GM12875 (cell line): ENCODE measurements at regions not wholly inside any gene's neighbourhood (a gene's known extent, or its start where the extent isn't known, plus 50 kb on each side); places are given as distances from the start of the nearest gene placed in this dataset.

Source experiments
- H3K4me3 ChIP-seq: one replicate; pipeline ENCODE4 v1.5.1; 2011; ENCODE audit warnings: low read depth, low read length, control low read depth
- TF ChIP-seq, protein P1 (sequence below): IDR thresholded peaks from 2 replicates; pipeline ENCODE4 v1.5.1; 2011; ENCODE audit warnings: low read depth, mild to moderate bottlenecking, control low read depth, inconsistent platforms, low read length, moderate library complexity, borderline replicate concordance; ENCODE audit not compliant: insufficient read depth

DNA sequence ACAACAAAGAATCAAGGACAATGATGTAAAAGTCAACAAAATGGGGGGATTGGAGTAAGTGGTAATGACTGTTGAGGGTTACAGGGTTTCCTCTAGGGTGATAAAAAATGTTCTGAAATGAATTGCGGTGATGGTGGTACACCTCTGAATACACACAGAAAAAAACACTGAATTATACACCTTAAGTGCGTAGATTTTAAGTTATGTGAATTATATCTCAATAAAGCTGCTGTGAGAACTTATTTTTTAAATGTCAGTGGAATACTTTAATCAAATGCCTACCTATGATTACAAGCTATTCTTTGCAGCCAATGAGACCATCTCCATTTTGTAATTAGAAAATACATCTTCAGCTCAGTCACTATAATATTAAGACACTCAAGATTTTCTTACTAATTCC is 53.5 kb downstream of the ZNF608 start:
- TF ChIP-seq, protein P1, sequence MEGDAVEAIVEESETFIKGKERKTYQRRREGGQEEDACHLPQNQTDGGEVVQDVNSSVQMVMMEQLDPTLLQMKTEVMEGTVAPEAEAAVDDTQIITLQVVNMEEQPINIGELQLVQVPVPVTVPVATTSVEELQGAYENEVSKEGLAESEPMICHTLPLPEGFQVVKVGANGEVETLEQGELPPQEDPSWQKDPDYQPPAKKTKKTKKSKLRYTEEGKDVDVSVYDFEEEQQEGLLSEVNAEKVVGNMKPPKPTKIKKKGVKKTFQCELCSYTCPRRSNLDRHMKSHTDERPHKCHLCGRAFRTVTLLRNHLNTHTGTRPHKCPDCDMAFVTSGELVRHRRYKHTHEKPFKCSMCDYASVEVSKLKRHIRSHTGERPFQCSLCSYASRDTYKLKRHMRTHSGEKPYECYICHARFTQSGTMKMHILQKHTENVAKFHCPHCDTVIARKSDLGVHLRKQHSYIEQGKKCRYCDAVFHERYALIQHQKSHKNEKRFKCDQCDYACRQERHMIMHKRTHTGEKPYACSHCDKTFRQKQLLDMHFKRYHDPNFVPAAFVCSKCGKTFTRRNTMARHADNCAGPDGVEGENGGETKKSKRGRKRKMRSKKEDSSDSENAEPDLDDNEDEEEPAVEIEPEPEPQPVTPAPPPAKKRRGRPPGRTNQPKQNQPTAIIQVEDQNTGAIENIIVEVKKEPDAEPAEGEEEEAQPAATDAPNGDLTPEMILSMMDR = no peak
- no peak overlapping the region for H3K4me3 ChIP-seq

- TF ChIP-seq, protein P1 = no peak
- H3K4me3 ChIP-seq = no peak overlapping the region
Observed at GRCh38 chr5:124692324-124692723, 54.1 kb downstream of the ZNF608 start.

DNA sequence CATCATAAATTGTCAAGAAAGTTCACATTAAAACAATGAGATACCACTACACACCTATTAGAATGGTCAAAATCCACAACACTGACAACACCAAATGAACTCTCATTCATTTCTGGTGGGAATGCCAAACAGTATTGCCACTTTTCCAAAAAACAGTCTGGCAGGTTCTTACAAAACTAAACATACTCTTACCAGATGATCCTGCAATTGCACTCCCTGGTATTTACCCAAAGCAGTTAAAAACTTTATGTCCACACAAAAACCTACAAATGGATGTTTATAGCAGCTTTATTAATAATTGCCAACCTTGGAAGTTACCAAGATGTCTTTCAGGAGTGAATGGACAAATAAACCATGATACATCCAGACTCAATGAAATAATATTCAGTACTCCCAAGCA is 56.8 kb downstream of the ZNF608 start:
- TF ChIP-seq, protein P1 = no peak
- no peak overlapping the region for H3K4me3 ChIP-seq

DNA sequence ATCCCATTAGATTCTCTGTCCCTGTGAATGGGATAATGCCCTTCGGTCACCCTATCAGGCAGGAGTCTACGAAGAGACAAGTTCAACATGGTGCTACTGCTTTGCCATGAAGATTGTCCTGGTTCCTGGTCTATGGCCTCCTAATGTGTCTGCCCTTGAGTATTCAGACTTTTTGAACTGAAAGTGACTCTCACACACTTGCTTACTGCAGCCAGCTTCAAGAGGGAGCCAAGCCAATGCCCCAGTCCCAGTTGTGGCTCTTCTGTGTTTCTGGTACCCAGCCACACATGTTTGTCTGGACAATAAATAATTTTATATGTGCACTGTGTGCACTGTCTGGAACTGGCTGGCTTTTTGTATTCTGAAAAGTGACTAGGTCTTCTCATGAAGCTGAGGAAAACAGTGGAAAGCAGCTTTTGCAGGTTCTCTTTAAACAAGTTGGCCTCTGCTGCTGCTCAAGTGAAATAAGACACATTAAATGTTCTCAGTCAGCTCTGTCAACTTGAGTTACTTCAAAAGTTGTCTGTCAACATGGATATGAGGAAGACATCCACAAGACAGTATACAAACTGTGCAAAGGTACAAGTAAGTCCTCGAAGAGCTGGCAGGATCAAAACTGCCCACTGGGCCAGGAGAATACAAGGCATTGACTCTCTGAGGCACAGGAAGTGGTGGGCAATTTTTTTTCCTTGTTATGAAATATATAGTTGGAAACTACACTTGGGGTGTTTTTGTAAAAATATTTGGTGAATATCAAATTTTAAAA is 60.0 kb downstream of the ZNF608 start:
- TF ChIP-seq, protein P1 = no peak
- no peak overlapping the region for H3K4me3 ChIP-seq

DNA sequence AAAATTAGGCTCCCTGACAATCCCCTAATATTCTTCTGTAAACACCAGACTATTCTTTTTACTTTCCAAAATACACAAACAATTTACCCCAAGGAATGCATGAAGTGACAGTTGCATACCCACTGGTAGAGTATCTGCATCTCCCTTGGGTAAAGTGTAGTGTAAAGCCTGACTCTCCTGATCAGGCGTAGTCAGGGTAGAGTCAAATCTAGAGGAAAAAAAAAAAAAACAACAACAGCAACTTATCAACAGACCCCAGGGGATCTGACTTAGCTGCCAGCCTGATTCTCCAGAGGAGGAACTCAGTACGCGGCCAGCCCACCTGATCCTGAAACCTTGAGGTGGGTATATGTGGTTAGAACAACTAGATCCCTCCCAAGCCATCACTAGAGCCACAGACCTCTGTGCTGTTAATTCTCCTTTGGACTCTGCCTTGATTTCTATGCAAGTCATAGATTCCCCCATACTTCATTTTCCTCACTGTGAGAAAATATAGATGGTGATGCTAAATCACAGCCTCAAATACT is 61.0 kb downstream of the ZNF608 start:
- TF ChIP-seq, protein P1 = no peak
- no peak overlapping the region for H3K4me3 ChIP-seq

GRCh38 chr5:124683917-124684555 is 62.4 kb downstream of the ZNF608 start:
- H3K4me3 ChIP-seq = no peak overlapping the region
- TF ChIP-seq, protein P1 = no peak
